Left forelimb (tissue), 1 donor: ENCODE measurements at regions not wholly inside any gene's neighbourhood (a gene's known extent, or its start where the extent isn't known, plus 50 kb on each side); places are given as distances from the start of the nearest gene placed in this dataset.
"Not testable (repeated sequence)": the region's sequence is repeated elsewhere in the genome, so short reads cannot be mapped to it uniquely, and the experiment has no call there.

ENCODE experiments used
- DNase-seq: peaks from one replicate; pipeline ENCODE4 v3.0.0-alpha.2; 2018; ENCODE audit warnings: low spot score

GRCh38 chr2:56021136-56021474 lies 97.5 kb upstream of the EFEMP1 start:
- DNase-seq = no peak

- DNase-seq = no peak
These were observed 98.0 kb upstream of the EFEMP1 start for GRCh38 chr2:56021579-56021978.

- DNase-seq = no peak
These were observed 102.0 kb upstream of the EFEMP1 start for GRCh38 chr2:56025469-56026193.

- no peak for DNase-seq
These were observed 103.2 kb upstream of the EFEMP1 start for GRCh38 chr2:56026828-56027227.

GRCh38 chr2:56030062-56030461 lies 106.5 kb upstream of the EFEMP1 start:
- DNase-seq = no peak

- DNase-seq = no peak
These were observed 107.3 kb upstream of the EFEMP1 start for GRCh38 chr2:56030901-56031300.

- DNase-seq = no peak
These were observed 110.7 kb upstream of the EFEMP1 start for GRCh38 chr2:56034258-56034657.

- no peak for DNase-seq
These were observed 116.6 kb upstream of the EFEMP1 start for GRCh38 chr2:56040189-56040588.

- DNase-seq = no peak
These were observed 117.3 kb upstream of the EFEMP1 start for GRCh38 chr2:56040834-56041233.

- no peak for DNase-seq
These were observed 123.6 kb upstream of the EFEMP1 start for GRCh38 chr2:56047136-56047535.

- no peak for DNase-seq
These were observed 125.8 kb upstream of the EFEMP1 start for GRCh38 chr2:56049233-56049845.

GRCh38 chr2:56053679-56054078 lies 130.1 kb upstream of the EFEMP1 start:
- no peak for DNase-seq

GRCh38 chr2:56055405-56055804 lies 128.4 kb upstream of the CCDC85A start:
- no peak for DNase-seq

GRCh38 chr2:56061327-56061726 lies 122.5 kb upstream of the CCDC85A start:
- DNase-seq = not testable (repeated sequence)

GRCh38 chr2:56068746-56069145 lies 115.0 kb upstream of the CCDC85A start:
- DNase-seq = no peak

- no peak for DNase-seq
These were observed 106.4 kb upstream of the CCDC85A start for GRCh38 chr2:56077359-56077915.

GRCh38 chr2:56082665-56083064 lies 101.1 kb upstream of the CCDC85A start:
- DNase-seq = no peak

- DNase-seq = no peak
These were observed 99.5 kb upstream of the CCDC85A start for GRCh38 chr2:56084111-56084901.

- no peak for DNase-seq
These were observed 97.5 kb upstream of the CCDC85A start for GRCh38 chr2:56086336-56086735.

GRCh38 chr2:56088411-56088810 lies 95.4 kb upstream of the CCDC85A start:
- DNase-seq = no peak

GRCh38 chr2:56089931-56090330 lies 93.9 kb upstream of the CCDC85A start:
- no peak for DNase-seq

GRCh38 chr2:56099963-56100362 lies 83.8 kb upstream of the CCDC85A start:
- no peak for DNase-seq

- no peak for DNase-seq
These were observed 82.9 kb upstream of the CCDC85A start for GRCh38 chr2:56100791-56101312.
